Lung (tissue), 11 donors: ENCODE measurements at regions not wholly inside any gene's neighbourhood (a gene's known extent, or its start where the extent isn't known, plus 50 kb on each side); places are given as distances from the start of the nearest gene placed in this dataset.
A peak's percentile ranks its signal among the peaks of the same experiment; 100 is the strongest.

ENCODE experiments used
- ATAC-seq: fragments of 200-7000 bp; cut with Tn5 transposase; one replicate; pipeline ENCODE4 v1.9.1; 2020; ENCODE audit warnings: moderate number of reproducible peaks; ENCODE audit not compliant: insufficient read depth, low FRiP score
- DNase-seq, 3 donors: peaks; one replicate each; pipeline ENCODE4 v3.0.0-alpha.2; 2013 to 2017
- H3K27ac ChIP-seq, 2 donors: one replicate each; pipeline ENCODE4 v1.5.1; 2013; ENCODE audit warnings: mild to moderate bottlenecking in 2 of 2, moderate library complexity in 2 of 2, control low read depth in 1 of 2, inconsistent platforms in 1 of 2, low read depth in 1 of 2, low read length in 1 of 2
- H3K27me3 ChIP-seq, 3 donors: one replicate each; pipeline ENCODE4 v1.5.1; 2013; ENCODE audit warnings: low read length in 2 of 3; ENCODE audit not compliant: control insufficient read depth in 3 of 3, insufficient read depth in 3 of 3
- H3K36me3 ChIP-seq, 4 donors: one replicate each; pipeline ENCODE4 v1.5.1; 2013; ENCODE audit warnings: low read length in 4 of 4, mild to moderate bottlenecking in 1 of 4, moderate library complexity in 1 of 4; ENCODE audit not compliant: control insufficient read depth in 4 of 4, insufficient read depth in 4 of 4
- H3K4me1 ChIP-seq, 5 donors: one replicate each; pipeline ENCODE4 v1.5.1; 2013; ENCODE audit warnings: low read length in 5 of 5, mild to moderate bottlenecking in 2 of 5, moderate library complexity in 1 of 5; ENCODE audit not compliant: control insufficient read depth in 5 of 5, insufficient read depth in 5 of 5
- H3K4me3 ChIP-seq: one replicate; pipeline ENCODE4 v1.5.1; 2013; ENCODE audit warnings: mild to moderate bottlenecking, control low read depth, moderate library complexity
- H3K9ac ChIP-seq, 2 donors: one replicate each; pipeline ENCODE4 v1.5.1; 2013; ENCODE audit warnings: low read length in 2 of 2, control low read depth in 1 of 2; ENCODE audit not compliant: insufficient read depth in 1 of 2
- H3K9me3 ChIP-seq, 4 donors: one replicate each; pipeline ENCODE4 v1.5.1; 2013; ENCODE audit warnings: low read length in 3 of 4, mild to moderate bottlenecking in 1 of 4, moderate library complexity in 1 of 4; ENCODE audit not compliant: control insufficient read depth in 4 of 4, insufficient read depth in 3 of 4
- CTCF ChIP-seq: IDR thresholded peaks from 2 replicates; pipeline ENCODE4 v1.5.1; 2012; ENCODE audit warnings: mild to moderate bottlenecking; ENCODE audit errors: control extremely low read depth, extremely low read depth
- WGBS, 2 donors: extraction: QIAGEN DNeasy Blood & Tissue Kit; methylation state at CpG; one replicate each; pipeline ENCODE4 v1.1.7; 2013; 5-methylcytosine and 5-hydroxymethylcytosine counted together
- donor health status: control.
- donor health status: control.
- donor health status: Bipolar disorder and iron deficiency.
- donor health status: healthy.
- donor health status: DM: yes; HTN: yes; CAD: no.

GRCh38 chr17:77677630-77678029 lies 280.9 kb upstream of the TNRC6C start:
- DNase-seq (no peak), ATAC-seq (no peak)
- WGBS, 2 donors: 78 to 89% methylated on average over 13 of the region's 13 CpGs
- Histone ChIP-seq H3K9me3 (peaks cover 0 to 4% (median 0%) of the 10 kb centered on the region in 4 donors), H3K4me3 (no peak overlapping the region), H3K27me3 (peaks cover 0 to 15% (median 0%) of the 10 kb centered on the region in 3 donors), H3K36me3 (no peaks in the 10 kb centered on the region), H3K4me1 (peaks cover 0 to 19% (median 0%) of the 10 kb centered on the region in 5 donors), H3K27ac (no peak overlapping the region), H3K9ac (no peak overlapping the region)
- TF ChIP-seq CTCF: no peak

GRCh38 chr17:77679589-77679988 lies 278.9 kb upstream of the TNRC6C start:
- peaks cover 0 to 4% (median 0%) of the 10 kb centered on the region in 4 donors for H3K9me3 ChIP-seq
- peaks cover 0 to 19% (median 0%) of the 10 kb centered on the region in 5 donors for H3K4me1 ChIP-seq
- no peaks in the 10 kb centered on the region for H3K36me3 ChIP-seq
- peaks cover 0 to 15% (median 0%) of the 10 kb centered on the region in 3 donors for H3K27me3 ChIP-seq
- no peak overlapping the region for H3K4me3 ChIP-seq
- DNase-seq (no peak), ATAC-seq (no peak)
- WGBS, 2 donors: 71 to 82% methylated on average over 9 of the region's 9 CpGs
- no peak overlapping the region for H3K27ac ChIP-seq
- no peak for TF ChIP-seq CTCF
- no peak overlapping the region for H3K9ac ChIP-seq

GRCh38 chr17:77681861-77682260 lies 276.6 kb upstream of the TNRC6C start:
- no peak overlapping the region for H3K27ac ChIP-seq
- peaks cover 0 to 11% (median 0%) of the 10 kb centered on the region in 5 donors for H3K4me1 ChIP-seq
- H3K27me3 ChIP-seq: peaks cover 0 to 16% (median 0%) of the 10 kb centered on the region in 3 donors
- no peaks in the 10 kb centered on the region for H3K36me3 ChIP-seq
- H3K9me3 ChIP-seq: peaks cover 0 to 4% (median 0%) of the 10 kb centered on the region in 4 donors
- H3K9ac ChIP-seq: no peak overlapping the region
- no peak for TF ChIP-seq CTCF
- ATAC-seq (no peak), DNase-seq (peak; percentile 67 to 78 (median 68))
- no peak overlapping the region for H3K4me3 ChIP-seq
- WGBS, 2 donors: 58 to 76% methylated on average over 8 of the region's 8 CpGs
